Ammon's horn (tissue), 1 donor: ENCODE measurements at regions not wholly inside any gene's neighbourhood (a gene's known extent, or its start where the extent isn't known, plus 50 kb on each side); places are given as distances from the start of the nearest gene placed in this dataset.

Experiments
- DNase-seq: peaks from one replicate; pipeline ENCODE4 v3.0.0-alpha.2; 2016; ENCODE audit warnings: low spot score

- no peak for DNase-seq
Measured at GRCh38 chr9:38159599-38159998, 90.6 kb upstream of the SHB start.

- no peak for DNase-seq
Measured at GRCh38 chr9:38158628-38159027, 89.6 kb upstream of the SHB start.

GRCh38 chr9:38157711-38158110 is 88.7 kb upstream of the SHB start:
- no peak for DNase-seq

GRCh38 chr9:38154501-38155421 is 85.7 kb upstream of the SHB start:
- no peak for DNase-seq

GRCh38 chr9:38153910-38154291 is 84.9 kb upstream of the SHB start:
- DNase-seq = no peak

- no peak for DNase-seq
Measured at GRCh38 chr9:38153152-38153909, 84.3 kb upstream of the SHB start.

GRCh38 chr9:38149647-38150046 is 80.6 kb upstream of the SHB start:
- DNase-seq = no peak

GRCh38 chr9:38146844-38147243 is 77.8 kb upstream of the SHB start:
- DNase-seq = no peak

- no peak for DNase-seq
Measured at GRCh38 chr9:38145526-38146053, 76.6 kb upstream of the SHB start.

GRCh38 chr9:38144421-38144820 is 75.4 kb upstream of the SHB start:
- no peak for DNase-seq

GRCh38 chr9:38141746-38142591 is 72.9 kb upstream of the SHB start:
- no peak for DNase-seq

- no peak for DNase-seq
Measured at GRCh38 chr9:38138276-38138675, 69.2 kb upstream of the SHB start.

GRCh38 chr9:38137342-38137741 is 68.3 kb upstream of the SHB start:
- no peak for DNase-seq

GRCh38 chr9:38136386-38136785 is 67.4 kb upstream of the SHB start:
- no peak for DNase-seq

- no peak for DNase-seq
Measured at GRCh38 chr9:38134611-38135237, 65.7 kb upstream of the SHB start.

- DNase-seq = no peak
Measured at GRCh38 chr9:38133595-38133994, 64.6 kb upstream of the SHB start.

GRCh38 chr9:38132956-38133355 is 63.9 kb upstream of the SHB start:
- DNase-seq = no peak

GRCh38 chr9:38131729-38132128 is 62.7 kb upstream of the SHB start:
- no peak for DNase-seq

- no peak for DNase-seq
Measured at GRCh38 chr9:38130724-38131123, 61.7 kb upstream of the SHB start.

- no peak for DNase-seq
Measured at GRCh38 chr9:38129366-38129765, 60.3 kb upstream of the SHB start.

GRCh38 chr9:38128752-38129270 is 59.8 kb upstream of the SHB start:
- DNase-seq = no peak
